ENCODE measurements at regions not wholly inside any gene's neighbourhood (a gene's known extent, or its start where the extent isn't known, plus 50 kb on each side); places are given as distances from the start of the nearest gene placed in this dataset.

DNA sequence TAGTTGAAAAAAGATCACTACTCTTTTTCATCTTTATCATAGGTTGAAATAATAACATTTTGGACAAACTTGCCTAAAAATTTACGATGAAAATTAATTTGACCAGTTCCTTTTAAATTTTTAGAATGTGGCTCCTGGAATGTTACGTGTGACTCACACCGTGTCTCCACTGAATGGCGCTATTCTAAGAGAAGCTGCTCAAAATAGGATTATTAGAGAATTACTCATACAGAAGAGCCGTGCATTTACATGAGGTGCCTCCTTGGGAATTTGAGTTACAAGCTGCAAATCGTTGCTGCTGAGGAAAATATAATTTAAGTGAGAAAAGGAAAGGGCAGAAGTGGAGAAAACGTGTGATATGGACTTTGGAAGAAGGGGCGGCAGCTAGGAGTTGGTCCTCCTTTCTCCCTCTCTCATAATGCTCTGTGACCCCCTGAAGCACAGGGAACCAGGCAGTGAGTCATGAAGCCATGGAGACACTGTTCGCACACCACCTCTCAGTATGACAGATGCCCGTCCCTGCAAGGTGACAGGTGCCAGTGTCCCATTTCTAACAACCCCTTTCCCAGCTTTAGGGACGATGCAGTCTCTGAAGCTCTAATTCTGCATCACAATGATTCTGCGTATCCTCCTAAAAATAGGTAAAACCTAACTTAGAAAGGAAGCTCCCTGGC lies 323.2 kb upstream of the COBL start:
- peaks cover 46% of the 10 kb centered on the region for H3K27me3 Mint-ChIP-seq
- TF ChIP-seq, protein P1, sequence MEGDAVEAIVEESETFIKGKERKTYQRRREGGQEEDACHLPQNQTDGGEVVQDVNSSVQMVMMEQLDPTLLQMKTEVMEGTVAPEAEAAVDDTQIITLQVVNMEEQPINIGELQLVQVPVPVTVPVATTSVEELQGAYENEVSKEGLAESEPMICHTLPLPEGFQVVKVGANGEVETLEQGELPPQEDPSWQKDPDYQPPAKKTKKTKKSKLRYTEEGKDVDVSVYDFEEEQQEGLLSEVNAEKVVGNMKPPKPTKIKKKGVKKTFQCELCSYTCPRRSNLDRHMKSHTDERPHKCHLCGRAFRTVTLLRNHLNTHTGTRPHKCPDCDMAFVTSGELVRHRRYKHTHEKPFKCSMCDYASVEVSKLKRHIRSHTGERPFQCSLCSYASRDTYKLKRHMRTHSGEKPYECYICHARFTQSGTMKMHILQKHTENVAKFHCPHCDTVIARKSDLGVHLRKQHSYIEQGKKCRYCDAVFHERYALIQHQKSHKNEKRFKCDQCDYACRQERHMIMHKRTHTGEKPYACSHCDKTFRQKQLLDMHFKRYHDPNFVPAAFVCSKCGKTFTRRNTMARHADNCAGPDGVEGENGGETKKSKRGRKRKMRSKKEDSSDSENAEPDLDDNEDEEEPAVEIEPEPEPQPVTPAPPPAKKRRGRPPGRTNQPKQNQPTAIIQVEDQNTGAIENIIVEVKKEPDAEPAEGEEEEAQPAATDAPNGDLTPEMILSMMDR (IDR thresholded peaks at IDR 0.05; ENCODE audit: unreplicated experiment): no peak
- no peaks in the 10 kb centered on the region for H3K36me3 Mint-ChIP-seq (ENCODE audit: insufficient read depth)
- DNase-seq (ENCODE audit: low spot score, unreplicated experiment): no peak
- H3K4me3 Mint-ChIP-seq (ENCODE audit: low read depth): no peak overlapping the region
- no peak overlapping the region for H3K27ac Mint-ChIP-seq
- peaks cover 5% of the 10 kb centered on the region for H3K4me1 Mint-ChIP-seq (ENCODE audit: low read depth)
- H3K9me3 Mint-ChIP-seq (ENCODE audit: low read depth): no peaks in the 10 kb centered on the region

DNA sequence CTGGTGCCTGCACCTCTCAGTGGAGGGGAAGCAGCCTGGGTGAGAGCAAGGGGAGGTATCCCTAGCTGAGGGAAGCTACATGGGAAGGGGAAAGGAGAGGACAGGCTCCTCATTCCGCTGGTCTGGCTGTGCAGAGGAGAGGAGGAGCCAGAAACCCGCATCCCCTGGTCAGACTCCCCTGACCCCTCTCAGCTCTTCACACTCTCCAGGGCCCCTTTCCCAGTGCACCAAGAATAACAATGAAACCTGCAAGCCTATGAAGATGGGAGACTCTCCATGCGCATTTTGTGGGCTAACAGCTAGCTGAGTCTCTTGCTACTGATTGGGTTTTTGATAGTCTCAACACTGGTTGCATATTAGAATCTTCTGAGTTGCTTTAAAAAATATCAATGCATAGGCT lies 319.9 kb upstream of the COBL start:
- no peak overlapping the region for H3K27ac Mint-ChIP-seq
- TF ChIP-seq, protein P1 (IDR thresholded peaks at IDR 0.05; ENCODE audit: unreplicated experiment): no peak
- no peak for DNase-seq (ENCODE audit: low spot score, unreplicated experiment)
- no peaks in the 10 kb centered on the region for H3K36me3 Mint-ChIP-seq (ENCODE audit: insufficient read depth)
- peaks cover 43% of the 10 kb centered on the region for H3K27me3 Mint-ChIP-seq
- no peak overlapping the region for H3K4me3 Mint-ChIP-seq (ENCODE audit: low read depth)
- peaks cover 5% of the 10 kb centered on the region for H3K4me1 Mint-ChIP-seq (ENCODE audit: low read depth)
- H3K9me3 Mint-ChIP-seq (ENCODE audit: low read depth): no peaks in the 10 kb centered on the region

DNA sequence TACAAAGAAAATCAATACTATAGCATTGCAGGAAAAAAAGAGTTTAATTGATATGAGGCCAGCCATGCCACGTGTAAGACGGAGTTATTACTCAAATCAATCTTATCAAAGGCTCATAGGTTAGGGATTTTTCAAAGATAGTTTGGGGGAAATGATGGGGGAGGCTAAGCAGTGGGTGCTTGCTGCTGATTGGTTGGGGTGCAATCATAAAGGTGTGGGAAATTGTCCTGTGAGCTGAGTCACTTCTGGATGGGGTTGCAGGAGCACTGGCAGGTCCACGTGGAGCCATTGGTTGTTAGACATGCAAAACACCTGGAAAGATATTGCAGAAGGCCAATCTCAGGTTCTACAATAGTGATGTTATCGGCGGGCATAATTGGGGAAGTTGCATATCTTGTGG lies 319.2 kb upstream of the COBL start:
- no peak for DNase-seq (ENCODE audit: low spot score, unreplicated experiment)
- TF ChIP-seq, protein P1 (IDR thresholded peaks at IDR 0.05; ENCODE audit: unreplicated experiment): no peak
- peaks cover 41% of the 10 kb centered on the region for H3K27me3 Mint-ChIP-seq
- peaks cover 5% of the 10 kb centered on the region for H3K4me1 Mint-ChIP-seq (ENCODE audit: low read depth)
- no peaks in the 10 kb centered on the region for H3K36me3 Mint-ChIP-seq (ENCODE audit: insufficient read depth)
- peak overlapping the region; percentile 0 for H3K27ac Mint-ChIP-seq
- H3K4me3 Mint-ChIP-seq (ENCODE audit: low read depth): no peak overlapping the region
- no peaks in the 10 kb centered on the region for H3K9me3 Mint-ChIP-seq (ENCODE audit: low read depth)

DNA sequence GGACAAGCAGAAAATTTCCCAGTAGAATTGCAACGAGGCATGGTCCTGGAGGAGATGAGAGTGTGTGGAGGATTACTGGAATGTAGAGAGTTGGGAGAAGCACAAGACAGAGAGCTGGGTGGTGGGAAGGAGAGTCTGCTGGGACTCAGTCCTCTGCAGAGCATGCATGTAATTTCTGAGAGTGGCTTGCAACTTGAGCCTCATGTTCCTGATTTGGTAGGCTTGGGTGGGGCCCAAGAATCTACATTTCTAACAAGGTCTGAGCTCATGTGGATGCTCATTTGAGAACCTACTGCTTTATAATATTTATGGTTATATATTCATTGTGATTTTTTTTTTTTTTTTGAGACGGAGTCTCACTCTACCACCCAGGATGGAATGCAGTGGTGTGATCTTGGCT lies 317.9 kb upstream of the COBL start:
- H3K27ac Mint-ChIP-seq: no peak overlapping the region
- DNase-seq (ENCODE audit: low spot score, unreplicated experiment): no peak
- peaks cover 32% of the 10 kb centered on the region for H3K27me3 Mint-ChIP-seq
- H3K36me3 Mint-ChIP-seq (ENCODE audit: insufficient read depth): no peaks in the 10 kb centered on the region
- H3K4me1 Mint-ChIP-seq (ENCODE audit: low read depth): peaks cover 5% of the 10 kb centered on the region
- TF ChIP-seq, protein P1 (IDR thresholded peaks at IDR 0.05; ENCODE audit: unreplicated experiment): no peak
- H3K9me3 Mint-ChIP-seq (ENCODE audit: low read depth): no peaks in the 10 kb centered on the region
- H3K4me3 Mint-ChIP-seq (ENCODE audit: low read depth): no peak overlapping the region

DNA sequence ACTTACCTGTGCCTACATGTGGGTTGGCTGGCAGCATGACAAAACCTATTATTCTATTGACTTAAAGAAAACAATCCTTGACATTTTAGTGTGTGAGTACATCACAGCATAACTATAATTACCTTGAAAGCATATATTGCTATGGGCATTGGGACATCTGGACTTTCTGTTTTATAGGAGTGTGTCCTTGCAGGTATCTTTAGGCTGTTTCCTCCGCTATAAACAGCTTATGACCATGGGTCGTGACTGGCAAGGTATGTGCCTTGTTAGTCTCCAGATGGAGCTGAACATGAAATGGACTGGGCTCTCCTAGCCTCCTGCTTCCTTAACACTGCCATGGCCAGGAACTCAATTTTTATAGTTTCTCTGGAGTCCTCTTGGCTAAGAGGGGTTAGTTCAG lies 317.4 kb upstream of the COBL start:
- DNase-seq (ENCODE audit: low spot score, unreplicated experiment): no peak
- Mint-ChIP-seq H3K36me3 (ENCODE audit: insufficient read depth) (no peaks in the 10 kb centered on the region), H3K4me3 (ENCODE audit: low read depth) (no peak overlapping the region), H3K4me1 (ENCODE audit: low read depth) (peaks cover 5% of the 10 kb centered on the region), H3K27me3 (peaks cover 31% of the 10 kb centered on the region), H3K9me3 (ENCODE audit: low read depth) (no peaks in the 10 kb centered on the region), H3K27ac (no peak overlapping the region)
- TF ChIP-seq, protein P1 (IDR thresholded peaks at IDR 0.05; ENCODE audit: unreplicated experiment): no peak

Data from progenitor cell of endocrine pancreas (in vitro differentiated cells).